H1 (cell line): ENCODE measurements at regions not wholly inside any gene's neighbourhood (a gene's known extent, or its start where the extent isn't known, plus 50 kb on each side); places are given as distances from the start of the nearest gene placed in this dataset.

Experiments used
- CTCF ChIA-PET: fragments of 300-600 bp; sonication (Branson Sonifier 250); formaldehyde crosslinking; loops from one replicate; lab custom pipeline; 2021; ENCODE audit not compliant: partially characterized antibody; lab: Charles Lee
- POLR2A ChIA-PET: fragments of 300-600 bp; sonication (Branson Sonifier 250); formaldehyde crosslinking; loops from one replicate; lab custom pipeline; 2021; ENCODE audit warnings: inconsistent platforms; ENCODE audit not compliant: partially characterized antibody; lab: Charles Lee
- DNase-seq, 2 experiments: peaks; one replicate each; pipeline versions ENCODE4 v3.0.0 to v3.0.0-alpha.2; 2010 to 2022; ENCODE audit warnings: low spot score in 2 of 2, low read depth in 1 of 2, mixed read lengths in 1 of 2
- FAIRE-seq: peaks from 2 replicates; lab custom pipeline; 2011; peaks lifted over from hg19 to GRCh38; lab: Jason Lieb, UNC
- H2AFZ ChIP-seq: 2 replicates; pipeline ENCODE4 v1.8.1; 2012; ENCODE audit warnings: low read length, inconsistent platforms
- H2AK5ac ChIP-seq: 2 replicates; pipeline ENCODE4 v1.6.1; 2013; ENCODE audit warnings: low read depth, low read length
- H2BK120ac ChIP-seq: replicated peaks from 2 replicates; pipeline ENCODE3; 2013; ENCODE audit warnings: low read depth, low read length, inconsistent platforms
- H2BK12ac ChIP-seq: 2 replicates; pipeline ENCODE4 v1.6.1; 2013; ENCODE audit warnings: low read depth, low read length
- H2BK15ac ChIP-seq: 2 replicates; pipeline ENCODE4 v1.6.1; 2013; ENCODE audit warnings: low read length
- H2BK20ac ChIP-seq: 2 replicates; pipeline ENCODE4 v1.6.1; 2013; ENCODE audit warnings: low read length
- H2BK5ac ChIP-seq: 2 replicates; pipeline ENCODE4 v1.6.1; 2013; ENCODE audit warnings: low read depth, low read length
- H3K14ac ChIP-seq: 2 replicates; pipeline ENCODE4 v1.6.1; 2013; ENCODE audit warnings: inconsistent platforms; ENCODE audit not compliant: insufficient read length
- H3K18ac ChIP-seq: 2 replicates; pipeline ENCODE4 v1.6.1; 2013; ENCODE audit warnings: low read length; ENCODE audit errors: extremely low read depth
- H3K23ac ChIP-seq: 2 replicates; pipeline ENCODE4 v1.6.1; 2013; ENCODE audit warnings: inconsistent platforms; ENCODE audit not compliant: insufficient read length
- H3K23me2 ChIP-seq: 2 replicates; pipeline ENCODE4 v1.6.1; 2013; ENCODE audit warnings: low read depth, low read length
- H3K27ac ChIP-seq: 2 replicates; pipeline ENCODE4 v1.6.1; 2011; ENCODE audit warnings: low read depth, low read length, inconsistent platforms
- H3K27me3 ChIP-seq, 4 experiments: replicated peaks in 1 of 4; 1 replicate in 1 of 4; 2 replicates in 3 of 4; pipeline versions ENCODE4 v1.6.1 to v1.8.1; 2011 to 2013; ENCODE audit warnings: low read length in 3 of 4, mild to moderate bottlenecking in 3 of 4, inconsistent platforms in 2 of 4, mixed read lengths in 2 of 4, moderate library complexity in 1 of 4; ENCODE audit not compliant: control insufficient read depth in 3 of 4, insufficient read depth in 3 of 4; ENCODE audit errors: extremely low read depth in 1 of 4
- H3K36me3 ChIP-seq, 4 experiments: 2 replicates each; pipeline versions ENCODE4 v1.6.1 to v1.8.1; 2011 to 2013; ENCODE audit warnings: mild to moderate bottlenecking in 4 of 4, low read length in 3 of 4, moderate library complexity in 2 of 4, control low read depth in 1 of 4, inconsistent platforms in 1 of 4; ENCODE audit not compliant: insufficient read depth in 4 of 4, control insufficient read depth in 2 of 4
- H3K4ac ChIP-seq: replicated peaks from 2 replicates; pipeline ENCODE3; 2013; ENCODE audit warnings: low read length, low read depth, mixed read lengths, inconsistent platforms; ENCODE audit not compliant: insufficient read length
- H3K4me1 ChIP-seq, 4 experiments: replicated peaks in 1 of 4; 1 replicate in 1 of 4; 2 replicates in 3 of 4; pipeline versions ENCODE4 v1.6.1 to v1.8.1; 2011 to 2013; ENCODE audit warnings: low read length in 3 of 4, inconsistent platforms in 2 of 4, mixed read lengths in 1 of 4; ENCODE audit not compliant: insufficient read depth in 4 of 4, control insufficient read depth in 3 of 4
- H3K4me2 ChIP-seq, 2 experiments: 2 replicates each; pipeline versions ENCODE4 v1.6.1 to v1.8.1; 2011 to 2013; ENCODE audit warnings: low read depth in 2 of 2, low read length in 2 of 2, control low read depth in 1 of 2, inconsistent platforms in 1 of 2, mild to moderate bottlenecking in 1 of 2; ENCODE audit not compliant: insufficient read depth in 1 of 2
- H3K4me3 ChIP-seq, 4 experiments: fragments of 200-600, 300-600 bp in 1 of 4; sonication (generic), shearing (Covaris generic), sonication (Bioruptor Twin) in 1 of 4; 2 replicates each; pipeline versions ENCODE4 v1.5.1 to v1.8.1; 2011 to 2016; ENCODE audit warnings: low read length in 4 of 4, low read depth in 3 of 4, control low read depth in 2 of 4, inconsistent platforms in 2 of 4, mild to moderate bottlenecking in 2 of 4, mixed read lengths in 1 of 4, moderate library complexity in 1 of 4; ENCODE audit not compliant: insufficient read depth in 2 of 4; ENCODE audit errors: extremely low read depth in 1 of 4
- H3K56ac ChIP-seq: replicated peaks from 2 replicates; pipeline ENCODE3; 2013; ENCODE audit warnings: low read depth, mild to moderate bottlenecking, mixed read lengths, low read length, inconsistent platforms; ENCODE audit not compliant: insufficient read length
- H3K79me1 ChIP-seq: 2 replicates; pipeline ENCODE4 v1.6.1; 2013; ENCODE audit warnings: low read depth, low read length, control low read depth
- H3K79me2 ChIP-seq, 2 experiments: 2 replicates each; pipeline versions ENCODE4 v1.6.1 to v1.8.1; 2012 to 2013; ENCODE audit warnings: low read length in 2 of 2, mild to moderate bottlenecking in 2 of 2, inconsistent platforms in 1 of 2; ENCODE audit not compliant: insufficient read depth in 2 of 2, control insufficient read depth in 1 of 2
- H3K9ac ChIP-seq, 4 experiments: replicated peaks in 1 of 4; 1 replicate in 1 of 4; 2 replicates in 3 of 4; pipeline versions ENCODE4 v1.6.1 to v1.8.1; 2011 to 2013; ENCODE audit warnings: low read depth in 3 of 4, low read length in 3 of 4, control low read depth in 2 of 4, mild to moderate bottlenecking in 2 of 4, moderate library complexity in 2 of 4, inconsistent platforms in 1 of 4; ENCODE audit errors: extremely low read depth in 1 of 4
- H3K9me3 ChIP-seq, 2 experiments: 2 replicates each; pipeline versions ENCODE4 v1.6.1 to v1.8.1; 2012 to 2013; ENCODE audit warnings: mild to moderate bottlenecking in 2 of 2, moderate library complexity in 2 of 2, control low read depth in 1 of 2, inconsistent platforms in 1 of 2, low read depth in 1 of 2, low read length in 1 of 2, mixed read lengths in 1 of 2; ENCODE audit not compliant: insufficient read depth in 2 of 2
- H4K20me1 ChIP-seq, 2 experiments: replicated peaks in 1 of 2; 2 replicates each; pipeline versions ENCODE3 to v1.8.1; 2011 to 2013; ENCODE audit warnings: inconsistent platforms in 2 of 2, low read length in 2 of 2, mild to moderate bottlenecking in 1 of 2; ENCODE audit not compliant: insufficient read depth in 2 of 2, control insufficient read depth in 1 of 2
- H4K5ac ChIP-seq: 2 replicates; pipeline ENCODE4 v1.6.1; 2013; ENCODE audit warnings: low read length, low read depth, mixed read lengths, inconsistent platforms; ENCODE audit not compliant: insufficient read length
- H4K8ac ChIP-seq: 2 replicates; pipeline ENCODE4 v1.8.0; 2013; ENCODE audit warnings: mild to moderate bottlenecking, moderate library complexity, low read length, inconsistent platforms; ENCODE audit not compliant: insufficient read depth; ENCODE audit errors: extremely low read depth
- H4K91ac ChIP-seq: replicated peaks from 2 replicates; pipeline ENCODE3; 2013; ENCODE audit warnings: low read length, mixed read lengths, inconsistent platforms; ENCODE audit not compliant: insufficient read length
- CBX8 ChIP-seq: fragments of 300-800, 300-1000 bp; sonication (generic); IDR thresholded peaks from 2 replicates; pipeline ENCODE4 v1.7.1; 2016; ENCODE audit warnings: low read depth, low read length, borderline replicate concordance
- NRF1 ChIP-seq: IDR thresholded peaks from 2 replicates; pipeline ENCODE4 v1.6.1; 2011; ENCODE audit warnings: mild to moderate bottlenecking, low read depth, low read length, improper control_type of control experiment
- SUZ12 ChIP-seq: fragments of 200-600 bp; sonication (generic); IDR thresholded peaks from 2 replicates; pipeline ENCODE4 v1.6.1; 2012; ENCODE audit warnings: mild to moderate bottlenecking, inconsistent platforms, low read length, moderate library complexity, mixed read lengths
- WGBS, 2 experiments: shearing (Covaris generic) in 1 of 2; methylation state at CpG; one replicate each; pipeline versions ENCODE4 v1.1.6 to v1.1.7; 2013 to 2015; ENCODE audit warnings: low lambda C conversion rate in 2 of 2, mixed read lengths in 2 of 2, inconsistent platforms in 1 of 2, low coverage in 1 of 2, missing lambda C conversion rate in 1 of 2; ENCODE audit not compliant: insufficient replicate concordance in 2 of 2, insufficient coverage in 1 of 2, insufficient read length in 1 of 2; ENCODE audit errors: extremely low coverage in 1 of 2, missing lambda C conversion rate in 1 of 2; 5-methylcytosine and 5-hydroxymethylcytosine counted together

- Histone ChIP-seq H3K27me3 (no peaks in the 10 kb centered on the region), H3K79me1 (no peaks in the 10 kb centered on the region), H3K9me3 (no peaks in the 10 kb centered on the region), H3K79me2 (no peaks in the 10 kb centered on the region), H3K4me1 (no peaks in the 10 kb centered on the region), H2BK15ac (no peak overlapping the region), H4K5ac (no peak overlapping the region), H4K20me1 (no peaks in the 10 kb centered on the region), H3K4me3 (no peak overlapping the region), H3K27ac (no peak overlapping the region), H3K4ac (no peak overlapping the region), H4K91ac (no peak overlapping the region), H3K23ac (no peak overlapping the region), H3K4me2 (no peak overlapping the region), H3K9ac (no peak overlapping the region), H3K18ac (no peak overlapping the region), H2BK20ac (no peak overlapping the region), H3K56ac (no peak overlapping the region), H2BK120ac (no peak overlapping the region), H2BK5ac (no peak overlapping the region), H3K23me2 (no peaks in the 10 kb centered on the region), H3K36me3 (no peaks in the 10 kb centered on the region), H2BK12ac (no peak overlapping the region), H2AFZ (no peak overlapping the region), H4K8ac (no peak overlapping the region), H3K14ac (no peak overlapping the region), H2AK5ac (no peak overlapping the region)
- no peak for FAIRE-seq
- WGBS, 2 experiments, result 85% methylated on average over 10 of the region's 10 CpGs; no CpG with 5 or more reads in 1 of the 2 experiments
- DNase-seq, result no peak
- CTCF ChIA-PET, result interaction anchor here (1.1 kb wide), 1 partner anchor 11 kb away, joined by 4 read pairs; no protein-coding TSS in a partner anchor
- TF ChIP-seq SUZ12 (no peak), CBX8 (no peak), NRF1 (no peak)
- POLR2A ChIA-PET, result no interaction called here
Measured at GRCh38 chr3:11930084-11930483, 74.1 kb upstream of the SYN2 start.
